ENCODE measurements at regions not wholly inside any gene's neighbourhood (a gene's known extent, or its start where the extent isn't known, plus 50 kb on each side); places are given as distances from the start of the nearest gene placed in this dataset.

GRCh38 chr6:168876956-168877355 is 376.7 kb downstream of the THBS2 start:
- intact Hi-C loops (cut with micrococcal nuclease): no loop called here
- Mint-ChIP-seq H3K4me3 (no peak overlapping the region), H3K27me3 (peaks cover 3% of the 10 kb centered on the region), H3K9me3 (no peaks in the 10 kb centered on the region), H3K27ac (no peak overlapping the region), H3K36me3 (ENCODE audit: low read depth) (no peaks in the 10 kb centered on the region), H3K4me1 (no peaks in the 10 kb centered on the region)
- DNase-seq: no peak

DNA sequence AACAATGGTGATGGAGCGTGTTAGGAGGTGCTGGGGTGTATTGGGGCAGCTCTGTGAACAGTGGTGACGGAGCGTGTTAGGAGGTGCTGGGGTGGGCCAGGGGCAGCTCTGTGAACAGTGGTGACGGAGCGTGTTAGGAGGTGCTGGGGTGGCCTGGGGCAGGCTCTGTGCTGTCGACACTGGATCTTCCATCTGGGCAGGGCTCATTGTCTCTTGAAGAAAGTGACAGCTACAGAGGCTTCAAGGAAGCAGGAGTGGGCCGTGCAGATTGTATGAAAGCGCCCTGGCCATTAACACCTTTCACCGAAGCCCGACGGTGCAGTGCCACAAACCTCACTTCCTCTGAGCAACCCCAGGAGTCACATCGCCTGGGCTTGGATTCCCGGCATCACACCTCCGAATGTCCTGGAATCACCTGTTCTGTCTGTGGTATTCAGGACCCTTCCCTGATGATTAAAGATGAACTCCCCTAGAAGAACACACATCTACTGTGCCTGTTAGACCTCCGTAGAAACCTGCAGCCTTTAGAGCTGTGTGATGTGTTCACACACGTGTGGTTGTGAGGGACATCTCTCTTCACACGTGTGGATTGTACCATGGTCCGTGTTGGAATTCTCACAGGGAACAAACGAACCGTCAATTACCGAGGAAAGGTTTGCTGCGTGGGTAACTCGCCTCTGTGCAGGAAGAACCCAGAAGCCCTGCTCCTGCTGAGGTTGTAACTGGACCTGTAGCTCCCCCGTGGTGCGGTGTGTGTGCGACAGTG is 377.7 kb downstream of the THBS2 start:
- H3K4me1 Mint-ChIP-seq: no peaks in the 10 kb centered on the region
- no peaks in the 10 kb centered on the region for H3K36me3 Mint-ChIP-seq (ENCODE audit: low read depth)
- H3K4me3 Mint-ChIP-seq: no peak overlapping the region
- no peak overlapping the region for H3K27ac Mint-ChIP-seq
- intact Hi-C loops (cut with micrococcal nuclease): no loop called here
- no peaks in the 10 kb centered on the region for H3K9me3 Mint-ChIP-seq
- H3K27me3 Mint-ChIP-seq: no peaks in the 10 kb centered on the region
- DNase-seq: no peak

DNA sequence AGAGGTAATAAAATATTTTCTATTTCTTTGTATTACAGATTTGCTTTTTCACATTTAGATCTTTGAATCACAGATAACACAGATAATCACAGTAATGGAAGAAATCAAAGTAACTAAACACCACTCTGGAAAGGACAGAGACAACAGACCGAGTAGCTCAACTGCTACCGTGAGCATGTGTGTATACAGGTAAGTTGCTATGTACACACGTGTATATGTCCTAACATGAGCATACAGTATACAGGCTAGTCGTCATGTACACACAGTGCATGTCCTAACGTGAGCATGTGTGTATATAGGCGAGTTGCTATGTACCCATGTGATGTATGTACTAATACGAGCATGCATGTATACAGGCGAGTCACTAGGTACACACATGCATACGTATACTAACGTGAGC is 379.0 kb downstream of the THBS2 start:
- H3K9me3 Mint-ChIP-seq: no peaks in the 10 kb centered on the region
- no peak overlapping the region for H3K4me3 Mint-ChIP-seq
- no peaks in the 10 kb centered on the region for H3K27me3 Mint-ChIP-seq
- intact Hi-C loops (cut with micrococcal nuclease): no loop called here
- no peak overlapping the region for H3K27ac Mint-ChIP-seq
- H3K4me1 Mint-ChIP-seq: no peaks in the 10 kb centered on the region
- DNase-seq: no peak
- H3K36me3 Mint-ChIP-seq (ENCODE audit: low read depth): no peaks in the 10 kb centered on the region

GRCh38 chr6:168873278-168874190 is 380.1 kb downstream of the THBS2 start:
- intact Hi-C loops (cut with micrococcal nuclease): no loop called here

GRCh38 chr6:168871642-168872315 is 381.9 kb downstream of the THBS2 start:
- Mint-ChIP-seq H3K9me3 (no peaks in the 10 kb centered on the region), H3K36me3 (ENCODE audit: low read depth) (no peaks in the 10 kb centered on the region), H3K4me3 (no peak overlapping the region), H3K4me1 (no peaks in the 10 kb centered on the region), H3K27me3 (no peaks in the 10 kb centered on the region), H3K27ac (no peak overlapping the region)
- intact Hi-C loops (cut with micrococcal nuclease): no loop called here
- no peak for DNase-seq

More at GRCh38 chr6:168873278-168874190, 380.1 kb downstream of the THBS2 start:
- Mint-ChIP-seq H3K9me3 (no peaks in the 10 kb centered on the region), H3K27me3 (no peaks in the 10 kb centered on the region), H3K4me1 (no peaks in the 10 kb centered on the region), H3K36me3 (ENCODE audit: low read depth) (no peaks in the 10 kb centered on the region), H3K27ac (no peak overlapping the region), H3K4me3 (no peak overlapping the region)
- no peak for DNase-seq

- Mint-ChIP-seq H3K27ac (no peak overlapping the region), H3K9me3 (no peaks in the 10 kb centered on the region), H3K36me3 (ENCODE audit: low read depth) (no peaks in the 10 kb centered on the region), H3K4me1 (no peaks in the 10 kb centered on the region), H3K4me3 (no peak overlapping the region), H3K27me3 (no peaks in the 10 kb centered on the region)
- intact Hi-C loops (cut with micrococcal nuclease): no loop called here
- no peak for DNase-seq
These were observed 382.7 kb downstream of the THBS2 start for GRCh38 chr6:168870982-168871381.

- Mint-ChIP-seq H3K27me3 (no peaks in the 10 kb centered on the region), H3K4me1 (no peaks in the 10 kb centered on the region)
- DNase-seq: no peak
These were observed 386.2 kb downstream of the THBS2 start for GRCh38 chr6:168867247-168868102.

GRCh38 chr6:168866534-168866933 is 387.1 kb downstream of the THBS2 start:
- Mint-ChIP-seq H3K36me3 (ENCODE audit: low read depth) (no peaks in the 10 kb centered on the region), H3K4me1 (no peaks in the 10 kb centered on the region), H3K27ac (no peak overlapping the region), H3K4me3 (no peak overlapping the region), H3K9me3 (no peaks in the 10 kb centered on the region), H3K27me3 (no peaks in the 10 kb centered on the region)
- DNase-seq: no peak
- intact Hi-C loops (cut with micrococcal nuclease): no loop called here

More at GRCh38 chr6:168867247-168868102, 386.2 kb downstream of the THBS2 start:
- H3K4me3 Mint-ChIP-seq: no peak overlapping the region
- H3K9me3 Mint-ChIP-seq: no peaks in the 10 kb centered on the region
- no peak overlapping the region for H3K27ac Mint-ChIP-seq
- H3K36me3 Mint-ChIP-seq (ENCODE audit: low read depth): no peaks in the 10 kb centered on the region
- intact Hi-C loops (cut with micrococcal nuclease): no loop called here

DNA sequence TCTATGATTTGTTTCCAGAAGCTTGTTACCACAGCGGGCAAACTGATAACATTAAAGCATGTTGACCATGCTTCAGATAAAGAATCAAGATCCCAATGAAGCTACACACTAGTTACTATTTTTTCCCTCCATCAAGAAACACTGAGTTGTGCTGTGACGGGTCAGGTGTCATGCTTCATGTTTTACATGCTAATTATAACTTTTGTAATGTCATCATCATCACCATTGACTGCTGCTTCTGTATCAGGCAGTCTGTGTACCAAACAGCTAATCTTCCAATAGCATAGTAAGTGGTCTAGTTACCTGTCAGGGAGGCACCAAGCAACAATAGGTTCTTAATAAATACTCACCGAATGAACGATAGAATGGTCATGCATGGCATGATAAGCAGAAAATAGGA is 388.1 kb downstream of the THBS2 start:
- no peak overlapping the region for H3K27ac Mint-ChIP-seq
- no peaks in the 10 kb centered on the region for H3K27me3 Mint-ChIP-seq
- no peak overlapping the region for H3K4me3 Mint-ChIP-seq
- no peaks in the 10 kb centered on the region for H3K36me3 Mint-ChIP-seq (ENCODE audit: low read depth)
- intact Hi-C loops (cut with micrococcal nuclease): no loop called here
- H3K9me3 Mint-ChIP-seq: no peaks in the 10 kb centered on the region
- H3K4me1 Mint-ChIP-seq: no peaks in the 10 kb centered on the region
- no peak for DNase-seq

DNA sequence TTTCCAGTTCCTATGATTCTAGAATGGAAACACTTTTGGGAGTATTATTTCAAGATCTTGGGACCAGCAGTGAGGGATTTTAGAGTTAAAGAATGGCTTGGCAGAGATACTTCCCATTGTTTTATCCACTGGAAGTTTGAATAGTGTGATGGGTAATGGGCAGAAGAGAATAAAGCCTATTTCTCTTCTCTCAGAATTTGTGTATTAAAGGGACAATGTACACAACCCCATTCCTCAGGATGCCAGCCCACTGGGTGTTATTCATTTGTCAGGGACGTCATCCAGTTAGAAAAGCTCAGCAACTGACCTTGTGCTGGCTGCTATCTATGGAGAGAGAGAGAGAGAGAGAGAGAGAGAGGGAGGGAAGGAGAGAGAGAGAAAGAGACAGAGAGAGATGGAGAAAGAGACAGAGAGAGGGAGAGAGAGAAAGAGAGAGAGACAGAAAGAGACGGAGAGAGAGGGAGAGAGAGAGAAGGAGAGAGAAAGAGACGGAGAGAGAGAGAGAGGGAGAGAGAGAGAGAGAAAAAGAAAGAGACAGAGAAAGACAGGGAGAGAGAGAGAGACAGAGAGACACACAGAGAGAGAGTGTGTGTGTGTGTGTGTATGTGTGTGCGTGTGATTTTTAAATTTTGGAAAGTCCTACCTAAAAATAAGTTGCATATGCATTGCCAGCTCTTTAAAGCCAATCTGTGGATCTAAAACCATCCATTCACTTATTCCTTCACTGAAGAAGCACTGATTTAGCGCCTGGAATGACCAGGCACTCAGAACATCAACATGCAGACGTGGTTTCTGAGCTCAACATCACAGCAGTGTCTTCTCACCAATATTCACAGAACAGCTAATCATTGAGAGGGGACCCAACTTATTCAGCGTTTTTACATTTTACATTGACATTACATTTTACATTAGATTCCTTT is 388.8 kb downstream of the THBS2 start:
- no peaks in the 10 kb centered on the region for H3K36me3 Mint-ChIP-seq (ENCODE audit: low read depth)
- H3K4me3 Mint-ChIP-seq: no peak overlapping the region
- no peaks in the 10 kb centered on the region for H3K4me1 Mint-ChIP-seq

DNA sequence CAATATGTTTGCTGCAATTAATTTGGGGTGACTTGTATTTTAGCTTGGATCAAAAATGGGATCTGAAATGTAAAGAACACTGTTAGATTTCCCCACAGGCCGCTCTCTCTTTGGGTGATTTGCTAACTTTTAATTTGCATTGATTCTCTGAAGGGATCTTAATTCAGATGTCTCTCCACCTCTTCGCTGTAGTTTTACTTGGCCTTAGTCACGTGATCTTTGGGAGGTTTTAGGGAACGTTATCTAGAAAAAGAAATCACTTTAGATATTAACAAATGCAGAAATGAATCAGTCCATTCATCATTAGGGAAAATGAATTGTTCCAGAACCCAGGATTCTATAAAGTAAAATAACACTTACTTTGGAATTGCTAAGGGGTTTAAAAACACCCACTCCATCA is 390.2 kb downstream of the THBS2 start:
- DNase-seq: no peak
- H3K27ac Mint-ChIP-seq: no peak overlapping the region
- no peaks in the 10 kb centered on the region for H3K27me3 Mint-ChIP-seq
- H3K9me3 Mint-ChIP-seq: no peaks in the 10 kb centered on the region
- no peaks in the 10 kb centered on the region for H3K36me3 Mint-ChIP-seq (ENCODE audit: low read depth)
- intact Hi-C loops (cut with micrococcal nuclease): no loop called here
- no peaks in the 10 kb centered on the region for H3K4me1 Mint-ChIP-seq
- no peak overlapping the region for H3K4me3 Mint-ChIP-seq

More for the DNA sequence above, 388.8 kb downstream of the THBS2 start:
- Mint-ChIP-seq H3K9me3 (no peaks in the 10 kb centered on the region), H3K27ac (no peak overlapping the region), H3K27me3 (no peaks in the 10 kb centered on the region)
- DNase-seq: no peak
- intact Hi-C loops (cut with micrococcal nuclease): no loop called here

- Mint-ChIP-seq H3K9me3 (no peaks in the 10 kb centered on the region), H3K36me3 (ENCODE audit: low read depth) (no peaks in the 10 kb centered on the region), H3K4me1 (no peaks in the 10 kb centered on the region), H3K27ac (no peak overlapping the region), H3K27me3 (no peaks in the 10 kb centered on the region), H3K4me3 (no peak overlapping the region)
- intact Hi-C loops (cut with micrococcal nuclease): no loop called here
- DNase-seq: no peak
These were observed 391.2 kb downstream of the THBS2 start for GRCh38 chr6:168862346-168862980.
